GM23338 (cell line): ENCODE measurements at regions not wholly inside any gene's neighbourhood (a gene's known extent, or its start where the extent isn't known, plus 50 kb on each side); places are given as distances from the start of the nearest gene placed in this dataset.

ENCODE experiments used
- ATAC-seq: fragments of 200-7000 bp; cut with Tn5 transposase; 3 replicates; pipeline ENCODE4 v1.9.1; 2020
- DNase-seq: peaks from one replicate; pipeline ENCODE4 v3.0.0-alpha.2; 2015; ENCODE audit warnings: low spot score
- H2AFZ ChIP-seq: fragments of 200-600 bp; sonication (generic); 2 replicates; pipeline ENCODE4 v1.8.0; 2016; ENCODE audit warnings: antibody characterized with exemption, mild to moderate bottlenecking, moderate library complexity
- H3F3A ChIP-seq: fragments of 200-600 bp; sonication (generic); replicated peaks from 2 replicates; pipeline ENCODE4 v1.8.0; 2017; ENCODE audit warnings: antibody characterized with exemption, mixed run types, low read depth
- H3K27ac ChIP-seq: fragments of 200-600 bp; sonication (generic); 2 replicates; pipeline ENCODE4 v1.6.1; 2016; ENCODE audit warnings: low read depth
- H3K27me3 ChIP-seq: fragments of 200-600 bp; sonication (generic); 2 replicates; pipeline ENCODE4 v1.8.0; 2016; ENCODE audit warnings: mild to moderate bottlenecking, mixed run types, moderate library complexity; ENCODE audit not compliant: insufficient read depth
- H3K36me3 ChIP-seq: fragments of 200-600 bp; sonication (generic); 2 replicates; pipeline ENCODE4 v1.8.0; 2016; ENCODE audit warnings: mild to moderate bottlenecking; ENCODE audit not compliant: insufficient read depth
- H3K4me1 ChIP-seq: fragments of 200-600 bp; sonication (generic); 2 replicates; pipeline ENCODE4 v1.8.0; 2016; ENCODE audit warnings: mild to moderate bottlenecking, moderate library complexity; ENCODE audit not compliant: insufficient read depth
- H3K4me2 ChIP-seq: fragments of 200-600 bp; sonication (generic); 2 replicates; pipeline ENCODE4 v1.7.1; 2017; ENCODE audit warnings: mixed run types
- H3K4me3 ChIP-seq: fragments of 200-600 bp; sonication (generic); 2 replicates; pipeline ENCODE4 v1.6.1; 2016; ENCODE audit warnings: mixed run types
- H3K79me2 ChIP-seq: fragments of 200-600 bp; sonication (generic); replicated peaks from 2 replicates; pipeline ENCODE4 v1.8.0; 2017; ENCODE audit warnings: mild to moderate bottlenecking; ENCODE audit not compliant: insufficient read depth
- H3K9me2 ChIP-seq: fragments of 200-600 bp; sonication (generic); 2 replicates; pipeline ENCODE4 v1.8.0; 2017; ENCODE audit not compliant: insufficient read depth
- H4K20me1 ChIP-seq: fragments of 200-600 bp; sonication (generic); replicated peaks from 2 replicates; pipeline ENCODE4 v1.8.0; 2017; ENCODE audit warnings: mild to moderate bottlenecking; ENCODE audit not compliant: insufficient read depth
- H3K27ac Mint-ChIP-seq: 2 replicates; pipeline ENCODE4 v1.8.0; 2020; ENCODE audit warnings: inconsistent platforms, mild to moderate bottlenecking, moderate library complexity, mixed read lengths
- H3K27me3 Mint-ChIP-seq: 3 replicates; pipeline ENCODE4 v1.8.0; 2022; ENCODE audit warnings: low read depth, mild to moderate bottlenecking, moderate library complexity, mixed read lengths, inconsistent platforms; ENCODE audit not compliant: insufficient read depth, poor library complexity
- H3K36me3 Mint-ChIP-seq: 3 replicates; pipeline ENCODE4 v1.8.0; 2021; ENCODE audit warnings: low read depth, mild to moderate bottlenecking, inconsistent platforms, moderate library complexity, mixed read lengths
- H3K4me1 Mint-ChIP-seq: 3 replicates; pipeline ENCODE4 v1.8.0; 2020; ENCODE audit warnings: mild to moderate bottlenecking, inconsistent platforms, mixed read lengths
- H3K4me3 Mint-ChIP-seq: 3 replicates; pipeline ENCODE4 v1.8.0; 2021; ENCODE audit warnings: moderate library complexity, mild to moderate bottlenecking, inconsistent platforms, mixed read lengths
- H3K9me3 Mint-ChIP-seq: 3 replicates; pipeline ENCODE4 v1.8.0; 2020; ENCODE audit warnings: moderate library complexity, mild to moderate bottlenecking, inconsistent platforms, mixed read lengths
- CREB1 ChIP-seq: fragments of 250-450 bp; sonication (Bioruptor Pico); IDR thresholded peaks from 2 replicates; pipeline ENCODE4 v1.5.0; 2020; ENCODE audit warnings: low read depth, mild to moderate bottlenecking, moderate library complexity
- EZH2 ChIP-seq: fragments of 200-600 bp; sonication (generic); IDR thresholded peaks from one replicate; pipeline ENCODE4 v1.8.0; 2017; ENCODE audit warnings: antibody characterized with exemption, mild to moderate bottlenecking, low read depth; ENCODE audit not compliant: unreplicated experiment
- EZH2phosphoT487 ChIP-seq: fragments of 200-600 bp; sonication (generic); IDR thresholded peaks from one replicate; pipeline ENCODE4 v1.8.1; 2018; ENCODE audit warnings: antibody characterized with exemption; ENCODE audit not compliant: unreplicated experiment
- JUNB ChIP-seq: IDR thresholded peaks from one replicate; pipeline ENCODE4 v1.6.1; 2016; ENCODE audit warnings: antibody characterized with exemption; ENCODE audit not compliant: unreplicated experiment
- ZNF114 ChIP-seq: fragments of 250-450 bp; sonication (Bioruptor Pico); IDR thresholded peaks from 2 replicates; pipeline ENCODE4 v1.5.0; 2020; ENCODE audit warnings: mild to moderate bottlenecking, moderate library complexity
- ZNF331 ChIP-seq: fragments of 250-450 bp; sonication (Bioruptor Pico); IDR thresholded peaks from 2 replicates; pipeline ENCODE4 v1.5.0; 2020; ENCODE audit warnings: low read depth, mild to moderate bottlenecking, moderate library complexity
- TF ChIP-seq, protein P1 (sequence below): IDR thresholded peaks from one replicate; pipeline ENCODE4 v1.6.1; 2018; ENCODE audit warnings: antibody characterized with exemption; ENCODE audit not compliant: unreplicated experiment
- TF ChIP-seq, protein P2 (sequence below), 2 experiments: fragments of 200-600 bp in 1 of 2; sonication (generic) in 1 of 2; conservative IDR thresholded peaks; 2 replicates each; pipeline versions ENCODE4 v1.5.1 to v1.6.1; 2016 to 2017; ENCODE audit warnings: antibody characterized with exemption in 2 of 2, low read depth in 2 of 2, mild to moderate bottlenecking in 2 of 2, moderate library complexity in 1 of 2
- TF ChIP-seq, protein P3 (sequence below): fragments of 250-450 bp; sonication (Bioruptor Pico); IDR thresholded peaks from 2 replicates; pipeline ENCODE4 v1.5.0; 2020; ENCODE audit warnings: mild to moderate bottlenecking, moderate library complexity

GRCh38 chrX:117701050-117701449, 415.6 kb downstream of the KLHL13 start (continued):
- TF ChIP-seq, protein P1, sequence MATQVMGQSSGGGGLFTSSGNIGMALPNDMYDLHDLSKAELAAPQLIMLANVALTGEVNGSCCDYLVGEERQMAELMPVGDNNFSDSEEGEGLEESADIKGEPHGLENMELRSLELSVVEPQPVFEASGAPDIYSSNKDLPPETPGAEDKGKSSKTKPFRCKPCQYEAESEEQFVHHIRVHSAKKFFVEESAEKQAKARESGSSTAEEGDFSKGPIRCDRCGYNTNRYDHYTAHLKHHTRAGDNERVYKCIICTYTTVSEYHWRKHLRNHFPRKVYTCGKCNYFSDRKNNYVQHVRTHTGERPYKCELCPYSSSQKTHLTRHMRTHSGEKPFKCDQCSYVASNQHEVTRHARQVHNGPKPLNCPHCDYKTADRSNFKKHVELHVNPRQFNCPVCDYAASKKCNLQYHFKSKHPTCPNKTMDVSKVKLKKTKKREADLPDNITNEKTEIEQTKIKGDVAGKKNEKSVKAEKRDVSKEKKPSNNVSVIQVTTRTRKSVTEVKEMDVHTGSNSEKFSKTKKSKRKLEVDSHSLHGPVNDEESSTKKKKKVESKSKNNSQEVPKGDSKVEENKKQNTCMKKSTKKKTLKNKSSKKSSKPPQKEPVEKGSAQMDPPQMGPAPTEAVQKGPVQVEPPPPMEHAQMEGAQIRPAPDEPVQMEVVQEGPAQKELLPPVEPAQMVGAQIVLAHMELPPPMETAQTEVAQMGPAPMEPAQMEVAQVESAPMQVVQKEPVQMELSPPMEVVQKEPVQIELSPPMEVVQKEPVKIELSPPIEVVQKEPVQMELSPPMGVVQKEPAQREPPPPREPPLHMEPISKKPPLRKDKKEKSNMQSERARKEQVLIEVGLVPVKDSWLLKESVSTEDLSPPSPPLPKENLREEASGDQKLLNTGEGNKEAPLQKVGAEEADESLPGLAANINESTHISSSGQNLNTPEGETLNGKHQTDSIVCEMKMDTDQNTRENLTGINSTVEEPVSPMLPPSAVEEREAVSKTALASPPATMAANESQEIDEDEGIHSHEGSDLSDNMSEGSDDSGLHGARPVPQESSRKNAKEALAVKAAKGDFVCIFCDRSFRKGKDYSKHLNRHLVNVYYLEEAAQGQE = no peak
- TF ChIP-seq JUNB (no peak), CREB1 (CRISPR knock-in tag) (no peak)

DNA sequence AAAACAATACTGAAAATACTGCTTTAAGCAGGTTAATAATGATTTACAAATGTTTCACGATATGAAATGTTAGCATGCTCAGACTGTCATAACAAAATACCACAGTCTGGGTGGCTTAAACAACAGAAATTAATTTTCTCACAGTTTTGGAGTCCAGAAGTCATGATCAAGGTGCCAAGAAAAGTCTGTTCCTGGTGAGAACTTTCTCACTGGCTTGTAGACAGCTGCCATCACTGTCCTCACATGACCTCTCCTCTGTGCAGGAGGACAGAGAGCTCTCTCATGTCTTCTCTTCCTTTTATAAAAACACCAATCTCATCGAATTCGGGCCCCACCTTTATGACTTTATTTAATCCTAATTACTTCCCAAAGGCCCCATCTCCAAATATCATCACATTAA, 426.7 kb downstream of the KLHL13 start:
- Mint-ChIP-seq H3K4me3 (no peak overlapping the region), H3K27me3 (no peaks in the 10 kb centered on the region), H3K27ac (no peak overlapping the region), H3K36me3 (no peaks in the 10 kb centered on the region), H3K9me3 (no peaks in the 10 kb centered on the region; the same call in 2 of the 3 replicates), H3K4me1 (no peaks in the 10 kb centered on the region)
- H3K79me2 ChIP-seq = no peaks in the 10 kb centered on the region
- no peaks in the 10 kb centered on the region for H3K27me3 ChIP-seq
- ATAC-seq = no peak
- H3K27ac ChIP-seq = no peak overlapping the region
- DNase-seq = no peak
- H3K36me3 ChIP-seq = no peaks in the 10 kb centered on the region
- no peak overlapping the region for H3K4me3 ChIP-seq
- H3K4me1 ChIP-seq = no peaks in the 10 kb centered on the region
- TF ChIP-seq, protein P2, sequence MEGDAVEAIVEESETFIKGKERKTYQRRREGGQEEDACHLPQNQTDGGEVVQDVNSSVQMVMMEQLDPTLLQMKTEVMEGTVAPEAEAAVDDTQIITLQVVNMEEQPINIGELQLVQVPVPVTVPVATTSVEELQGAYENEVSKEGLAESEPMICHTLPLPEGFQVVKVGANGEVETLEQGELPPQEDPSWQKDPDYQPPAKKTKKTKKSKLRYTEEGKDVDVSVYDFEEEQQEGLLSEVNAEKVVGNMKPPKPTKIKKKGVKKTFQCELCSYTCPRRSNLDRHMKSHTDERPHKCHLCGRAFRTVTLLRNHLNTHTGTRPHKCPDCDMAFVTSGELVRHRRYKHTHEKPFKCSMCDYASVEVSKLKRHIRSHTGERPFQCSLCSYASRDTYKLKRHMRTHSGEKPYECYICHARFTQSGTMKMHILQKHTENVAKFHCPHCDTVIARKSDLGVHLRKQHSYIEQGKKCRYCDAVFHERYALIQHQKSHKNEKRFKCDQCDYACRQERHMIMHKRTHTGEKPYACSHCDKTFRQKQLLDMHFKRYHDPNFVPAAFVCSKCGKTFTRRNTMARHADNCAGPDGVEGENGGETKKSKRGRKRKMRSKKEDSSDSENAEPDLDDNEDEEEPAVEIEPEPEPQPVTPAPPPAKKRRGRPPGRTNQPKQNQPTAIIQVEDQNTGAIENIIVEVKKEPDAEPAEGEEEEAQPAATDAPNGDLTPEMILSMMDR (conservative IDR thresholded peaks at IDR 0.05; ENCODE audit: low read depth in 2 of 2) = no peak
- TF ChIP-seq, protein P1 = no peak
- TF ChIP-seq ZNF114 (CRISPR knock-in tag) (no peak), JUNB (no peak), EZH2 (no peak), EZH2phosphoT487 (no peak), ZNF331 (no peak)
- TF ChIP-seq, protein P3, sequence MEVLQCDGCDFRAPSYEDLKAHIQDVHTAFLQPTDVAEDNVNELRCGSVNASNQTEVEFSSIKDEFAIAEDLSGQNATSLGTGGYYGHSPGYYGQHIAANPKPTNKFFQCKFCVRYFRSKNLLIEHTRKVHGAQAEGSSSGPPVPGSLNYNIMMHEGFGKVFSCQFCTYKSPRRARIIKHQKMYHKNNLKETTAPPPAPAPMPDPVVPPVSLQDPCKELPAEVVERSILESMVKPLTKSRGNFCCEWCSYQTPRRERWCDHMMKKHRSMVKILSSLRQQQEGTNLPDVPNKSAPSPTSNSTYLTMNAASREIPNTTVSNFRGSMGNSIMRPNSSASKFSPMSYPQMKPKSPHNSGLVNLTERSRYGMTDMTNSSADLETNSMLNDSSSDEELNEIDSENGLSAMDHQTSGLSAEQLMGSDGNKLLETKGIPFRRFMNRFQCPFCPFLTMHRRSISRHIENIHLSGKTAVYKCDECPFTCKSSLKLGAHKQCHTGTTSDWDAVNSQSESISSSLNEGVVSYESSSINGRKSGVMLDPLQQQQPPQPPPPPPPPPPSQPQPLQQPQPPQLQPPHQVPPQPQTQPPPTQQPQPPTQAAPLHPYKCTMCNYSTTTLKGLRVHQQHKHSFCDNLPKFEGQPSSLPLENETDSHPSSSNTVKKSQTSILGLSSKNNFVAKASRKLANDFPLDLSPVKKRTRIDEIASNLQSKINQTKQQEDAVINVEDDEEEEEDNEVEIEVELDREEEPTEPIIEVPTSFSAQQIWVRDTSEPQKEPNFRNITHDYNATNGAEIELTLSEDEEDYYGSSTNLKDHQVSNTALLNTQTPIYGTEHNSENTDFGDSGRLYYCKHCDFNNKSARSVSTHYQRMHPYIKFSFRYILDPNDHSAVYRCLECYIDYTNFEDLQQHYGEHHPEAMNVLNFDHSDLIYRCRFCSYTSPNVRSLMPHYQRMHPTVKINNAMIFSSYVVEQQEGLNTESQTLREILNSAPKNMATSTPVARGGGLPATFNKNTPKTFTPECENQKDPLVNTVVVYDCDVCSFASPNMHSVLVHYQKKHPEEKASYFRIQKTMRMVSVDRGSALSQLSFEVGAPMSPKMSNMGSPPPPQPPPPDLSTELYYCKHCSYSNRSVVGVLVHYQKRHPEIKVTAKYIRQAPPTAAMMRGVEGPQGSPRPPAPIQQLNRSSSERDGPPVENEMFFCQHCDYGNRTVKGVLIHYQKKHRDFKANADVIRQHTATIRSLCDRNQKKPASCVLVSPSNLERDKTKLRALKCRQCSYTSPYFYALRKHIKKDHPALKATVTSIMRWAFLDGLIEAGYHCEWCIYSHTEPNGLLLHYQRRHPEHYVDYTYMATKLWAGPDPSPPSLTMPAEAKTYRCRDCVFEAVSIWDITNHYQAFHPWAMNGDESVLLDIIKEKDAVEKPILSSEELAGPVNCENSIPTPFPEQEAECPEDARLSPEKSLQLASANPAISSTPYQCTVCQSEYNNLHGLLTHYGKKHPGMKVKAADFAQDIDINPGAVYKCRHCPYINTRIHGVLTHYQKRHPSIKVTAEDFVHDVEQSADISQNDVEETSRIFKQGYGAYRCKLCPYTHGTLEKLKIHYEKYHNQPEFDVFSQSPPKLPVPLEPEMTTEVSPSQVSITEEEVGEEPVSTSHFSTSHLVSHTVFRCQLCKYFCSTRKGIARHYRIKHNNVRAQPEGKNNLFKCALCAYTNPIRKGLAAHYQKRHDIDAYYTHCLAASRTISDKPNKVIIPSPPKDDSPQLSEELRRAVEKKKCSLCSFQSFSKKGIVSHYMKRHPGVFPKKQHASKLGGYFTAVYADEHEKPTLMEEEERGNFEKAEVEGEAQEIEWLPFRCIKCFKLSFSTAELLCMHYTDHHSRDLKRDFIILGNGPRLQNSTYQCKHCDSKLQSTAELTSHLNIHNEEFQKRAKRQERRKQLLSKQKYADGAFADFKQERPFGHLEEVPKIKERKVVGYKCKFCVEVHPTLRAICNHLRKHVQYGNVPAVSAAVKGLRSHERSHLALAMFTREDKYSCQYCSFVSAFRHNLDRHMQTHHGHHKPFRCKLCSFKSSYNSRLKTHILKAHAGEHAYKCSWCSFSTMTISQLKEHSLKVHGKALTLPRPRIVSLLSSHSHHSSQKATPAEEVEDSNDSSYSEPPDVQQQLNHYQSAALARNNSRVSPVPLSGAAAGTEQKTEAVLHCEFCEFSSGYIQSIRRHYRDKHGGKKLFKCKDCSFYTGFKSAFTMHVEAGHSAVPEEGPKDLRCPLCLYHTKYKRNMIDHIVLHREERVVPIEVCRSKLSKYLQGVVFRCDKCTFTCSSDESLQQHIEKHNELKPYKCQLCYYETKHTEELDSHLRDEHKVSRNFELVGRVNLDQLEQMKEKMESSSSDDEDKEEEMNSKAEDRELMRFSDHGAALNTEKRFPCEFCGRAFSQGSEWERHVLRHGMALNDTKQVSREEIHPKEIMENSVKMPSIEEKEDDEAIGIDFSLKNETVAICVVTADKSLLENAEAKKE (CRISPR knock-in tag) = no peak
- no peak overlapping the region for H3K4me2 ChIP-seq
- H4K20me1 ChIP-seq = no peaks in the 10 kb centered on the region
- H3F3A ChIP-seq = no peaks in the 10 kb centered on the region
- H2AFZ ChIP-seq = no peak overlapping the region
- H3K9me2 ChIP-seq = no peaks in the 10 kb centered on the region
